Muscle of arm (tissue), 1 donor: ENCODE measurements at regions not wholly inside any gene's neighbourhood (a gene's known extent, or its start where the extent isn't known, plus 50 kb on each side); places are given as distances from the start of the nearest gene placed in this dataset.

Experiments used
- DNase-seq: peaks from one replicate; pipeline ENCODE4 v3.0.0-alpha.2; 2013

DNA sequence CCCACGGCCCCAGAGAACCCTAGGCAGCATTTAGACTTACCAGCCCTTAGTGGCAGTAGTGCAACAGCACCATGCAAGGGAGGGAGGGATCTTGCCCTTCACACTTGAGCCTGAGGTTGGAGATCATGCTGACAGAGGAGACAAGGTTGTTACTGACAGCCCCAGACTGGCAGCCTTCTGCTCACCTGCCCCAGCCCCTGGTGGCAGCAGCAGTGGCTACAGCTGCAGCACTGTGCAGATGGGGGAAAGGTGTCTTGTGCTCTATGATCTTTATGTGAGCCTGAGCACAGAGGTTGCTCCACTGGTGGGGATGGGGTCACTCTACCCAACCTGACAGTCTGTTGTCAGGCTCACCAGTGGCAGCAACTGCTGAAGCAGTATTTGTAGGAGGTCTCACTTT, 501.2 kb upstream of the LRRTM4 start:
- no peak for DNase-seq

DNA sequence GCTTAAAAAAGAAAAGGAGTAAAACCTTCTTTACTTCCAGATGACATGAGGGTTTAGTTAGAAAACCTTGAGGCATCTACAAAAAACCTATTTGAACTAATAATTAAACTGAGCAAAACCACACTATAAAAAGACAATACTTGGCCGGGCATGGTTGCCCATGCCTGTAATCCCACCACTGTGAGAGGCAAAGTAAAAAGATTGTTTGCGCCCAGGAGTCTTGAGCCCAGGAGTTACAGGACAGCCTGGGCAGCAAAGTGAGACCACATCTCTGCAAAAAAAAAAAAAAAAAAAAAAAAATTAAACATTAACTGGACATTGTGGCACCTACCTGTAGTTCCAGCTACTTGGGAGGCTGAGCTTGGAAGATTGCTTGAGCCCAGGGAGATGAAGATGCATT, 502.8 kb upstream of the LRRTM4 start:
- no peak for DNase-seq

DNA sequence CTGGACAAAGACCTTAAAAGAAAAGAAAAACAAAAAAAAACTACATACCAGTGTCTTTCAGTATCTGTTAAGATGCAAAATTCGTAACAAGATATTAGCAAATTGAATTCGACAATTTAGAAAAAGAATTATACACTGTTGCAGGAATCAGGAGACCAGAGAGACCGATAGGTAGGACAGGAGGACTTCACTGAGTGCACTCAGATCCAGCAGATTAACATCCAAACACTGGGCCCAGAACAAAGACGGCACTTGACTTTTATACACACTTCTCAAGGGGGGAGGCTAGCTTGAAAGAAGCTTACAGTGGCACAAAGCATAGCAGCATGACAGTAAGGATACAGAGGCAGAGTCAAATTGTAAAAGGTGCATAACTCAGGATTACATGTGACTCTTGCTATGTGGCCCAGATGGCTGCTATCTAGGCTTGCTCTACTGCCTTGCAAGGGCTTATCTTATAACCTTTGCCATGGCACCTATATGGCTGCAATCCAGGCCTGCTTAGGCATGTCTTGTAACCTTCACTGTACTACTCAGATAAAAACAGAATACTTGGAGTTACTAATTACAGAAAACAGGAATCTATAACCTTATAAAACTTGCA, 507.3 kb upstream of the LRRTM4 start:
- DNase-seq = no peak

DNA sequence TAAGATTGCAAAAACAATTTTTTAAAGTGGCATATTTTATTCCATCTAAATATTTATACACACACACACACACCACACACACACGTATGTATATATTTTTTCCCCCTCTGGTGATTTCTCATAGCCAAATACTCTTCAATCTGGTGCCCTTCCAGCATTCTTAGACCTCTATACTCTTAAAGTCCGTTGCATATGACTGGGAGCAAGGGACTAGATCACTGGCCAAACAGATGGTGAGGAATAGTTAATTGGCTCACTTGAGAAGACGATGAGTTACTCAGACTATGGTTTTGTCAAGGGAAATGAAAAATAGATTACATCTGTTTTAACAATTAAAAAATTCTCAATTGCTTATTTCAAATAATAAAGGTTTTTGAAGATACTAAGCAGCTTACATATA, 512.5 kb upstream of the LRRTM4 start:
- peak; percentile 77 for DNase-seq

DNA sequence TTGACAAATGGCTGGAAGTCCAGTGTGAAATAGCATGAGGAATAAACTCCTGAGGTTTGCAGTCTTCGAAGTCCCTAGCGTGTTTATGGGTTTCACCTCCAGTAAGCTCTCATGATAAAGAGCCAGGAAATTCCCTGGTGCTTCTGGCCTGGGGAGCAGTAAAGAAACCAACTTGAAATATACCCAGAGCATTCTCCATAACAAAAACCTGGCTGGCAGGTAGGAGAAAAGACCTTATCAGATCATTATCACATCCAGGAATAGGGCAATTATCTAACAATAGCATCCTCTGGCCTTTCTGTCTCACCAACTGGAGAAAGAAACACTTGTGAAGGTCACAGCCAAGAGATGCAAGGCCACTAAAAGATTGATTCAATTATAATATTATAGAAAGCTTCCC, 513.6 kb upstream of the LRRTM4 start:
- DNase-seq = no peak

DNA sequence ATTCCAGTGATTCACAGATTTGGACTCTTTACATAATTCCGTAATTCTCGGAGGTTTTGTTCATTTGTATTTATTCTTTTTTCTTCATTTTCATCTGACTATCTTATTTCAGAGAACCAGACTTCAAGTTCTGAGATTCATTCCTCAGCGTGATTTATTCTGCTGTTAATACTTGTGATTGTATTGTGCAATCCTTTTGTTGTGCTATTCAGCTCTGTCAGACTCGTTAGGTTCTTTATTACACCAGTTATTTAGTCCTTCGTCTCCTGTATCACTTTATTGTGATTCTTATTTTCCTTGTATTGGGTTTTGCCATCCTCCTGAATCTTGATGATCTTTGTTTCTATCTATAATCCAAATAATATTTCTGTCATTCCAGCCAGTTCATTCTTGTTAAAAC, 529.3 kb upstream of the LRRTM4 start:
- no peak for DNase-seq

DNA sequence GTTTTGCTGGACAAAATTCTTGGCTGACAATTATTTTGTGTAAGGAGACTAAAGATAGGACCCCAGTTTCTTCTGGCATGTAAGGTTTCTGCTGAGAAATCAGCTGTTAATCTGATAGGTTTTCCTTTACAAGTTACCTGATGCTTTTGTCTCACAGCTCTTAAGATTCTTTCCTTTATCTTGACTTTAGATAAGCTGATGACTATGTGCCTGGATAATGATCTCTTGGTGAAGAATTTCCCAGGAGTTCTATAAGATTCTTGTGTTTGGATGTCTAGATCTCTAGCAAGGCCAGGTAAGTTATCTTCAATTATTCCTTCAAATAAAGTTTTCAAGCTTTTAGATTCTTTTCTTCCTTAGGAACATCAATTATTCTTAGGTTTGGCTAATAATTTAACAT, 534.8 kb upstream of the LRRTM4 start:
- no peak for DNase-seq

DNA sequence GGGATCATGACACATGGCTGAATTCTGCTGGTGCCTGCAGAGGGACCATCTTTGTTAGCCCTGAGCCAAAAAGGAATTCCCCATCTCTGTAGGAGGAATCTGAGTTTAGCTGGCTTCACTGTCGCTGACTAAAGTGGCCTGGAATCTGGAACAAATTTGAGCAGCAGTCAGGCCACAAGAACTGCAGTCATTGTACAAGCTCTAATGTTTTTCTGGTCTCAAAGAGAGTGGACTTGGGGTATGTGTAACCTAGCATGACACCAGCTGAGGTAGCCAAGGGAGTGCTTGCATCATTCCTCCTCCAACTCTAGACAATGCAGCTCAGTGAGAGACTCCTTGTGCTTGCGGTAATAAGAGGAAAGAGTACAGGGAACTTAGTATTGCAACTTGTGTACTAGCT, 539.1 kb upstream of the LRRTM4 start:
- DNase-seq = no peak

DNA sequence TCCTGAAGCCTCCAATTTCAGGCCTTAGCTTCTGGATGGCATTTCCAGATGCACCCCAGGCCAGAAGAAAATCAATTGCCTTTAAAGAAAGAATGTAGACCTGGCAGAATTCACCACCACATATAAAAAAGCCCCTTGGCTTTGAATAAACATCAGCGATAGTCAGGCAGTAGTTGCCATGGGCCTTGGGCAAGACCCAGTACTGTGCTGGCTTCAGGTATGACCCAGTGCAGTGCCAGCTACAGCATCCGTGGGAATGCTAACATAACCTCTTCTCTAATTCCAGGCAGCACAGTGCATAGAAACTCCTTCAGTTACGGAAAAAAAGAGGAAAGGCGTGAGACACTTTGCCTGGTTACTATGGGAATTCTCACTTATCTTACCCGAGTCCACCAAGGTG, 539.6 kb upstream of the LRRTM4 start:
- no peak for DNase-seq

DNA sequence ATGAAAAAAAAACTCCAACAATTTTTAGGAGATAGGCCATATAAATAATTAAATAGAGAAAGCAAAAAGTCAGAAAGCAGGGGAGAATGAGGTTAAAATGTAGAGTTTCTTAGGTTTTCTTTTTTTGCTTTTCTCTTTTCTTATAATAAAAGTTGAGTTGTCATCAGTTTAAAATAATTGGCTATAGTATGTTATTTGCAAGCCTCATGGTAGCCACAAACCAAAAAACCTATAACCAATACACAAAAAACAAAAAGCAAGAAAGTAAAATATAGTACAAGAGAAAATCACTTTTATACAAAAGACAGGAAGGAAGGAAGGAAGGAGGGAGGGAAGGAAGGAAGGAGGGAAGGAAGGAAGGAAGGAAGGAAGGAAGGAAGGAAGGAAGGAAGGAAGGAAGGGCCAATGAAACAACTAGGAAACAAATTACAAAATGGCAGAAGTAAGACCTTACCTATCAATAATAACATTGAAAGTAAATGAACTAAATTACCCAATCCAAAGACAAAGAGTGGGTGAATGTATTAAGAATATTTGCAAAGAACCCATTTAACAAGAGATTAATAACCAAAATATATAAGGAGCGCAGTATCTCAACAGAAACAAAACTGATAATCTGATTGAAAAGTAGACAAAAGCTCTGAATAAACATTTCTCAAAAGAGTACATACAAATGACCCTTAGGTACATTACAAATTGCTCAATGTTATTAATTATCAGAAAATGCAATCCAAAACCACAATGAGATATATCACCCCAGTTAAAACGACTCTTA, 541.3 kb upstream of the LRRTM4 start:
- DNase-seq = no peak

DNA sequence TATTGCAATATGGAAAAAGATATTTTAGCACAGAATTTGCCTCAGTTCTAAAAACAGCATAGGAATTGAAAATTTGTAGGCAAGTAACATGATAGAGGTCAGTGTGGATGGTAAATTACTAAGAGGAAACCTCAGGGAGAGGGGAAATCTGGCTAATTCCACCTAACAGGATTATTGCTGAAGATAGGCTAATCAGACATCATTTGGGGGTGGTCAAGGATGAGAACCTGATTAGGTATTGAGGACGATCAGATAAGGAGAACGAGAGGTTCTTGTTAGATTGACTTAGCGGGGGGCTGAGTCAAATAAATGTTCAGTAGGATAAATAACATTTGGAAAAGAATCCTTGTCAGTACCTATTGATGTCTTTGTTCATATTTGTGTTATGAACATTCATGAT, 543.2 kb upstream of the LRRTM4 start:
- no peak for DNase-seq

DNA sequence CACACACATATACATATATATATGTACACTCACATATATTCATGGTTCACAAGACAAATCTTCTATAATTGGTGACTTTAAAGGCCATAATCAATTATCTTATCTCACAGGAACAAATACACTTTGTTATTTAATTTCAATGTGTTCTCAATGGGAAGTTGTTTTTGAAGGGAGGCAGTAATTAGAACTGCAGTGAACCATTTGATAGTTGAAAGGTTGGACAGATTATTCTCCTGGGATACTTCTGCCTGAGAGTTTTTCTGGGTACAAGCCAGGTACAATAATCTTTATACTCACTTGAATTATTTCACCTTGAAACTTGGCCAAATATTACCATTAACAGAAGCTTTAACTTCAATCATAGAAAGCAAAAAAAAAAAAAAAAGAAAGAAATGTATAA, 546.6 kb upstream of the LRRTM4 start:
- no peak for DNase-seq

DNA sequence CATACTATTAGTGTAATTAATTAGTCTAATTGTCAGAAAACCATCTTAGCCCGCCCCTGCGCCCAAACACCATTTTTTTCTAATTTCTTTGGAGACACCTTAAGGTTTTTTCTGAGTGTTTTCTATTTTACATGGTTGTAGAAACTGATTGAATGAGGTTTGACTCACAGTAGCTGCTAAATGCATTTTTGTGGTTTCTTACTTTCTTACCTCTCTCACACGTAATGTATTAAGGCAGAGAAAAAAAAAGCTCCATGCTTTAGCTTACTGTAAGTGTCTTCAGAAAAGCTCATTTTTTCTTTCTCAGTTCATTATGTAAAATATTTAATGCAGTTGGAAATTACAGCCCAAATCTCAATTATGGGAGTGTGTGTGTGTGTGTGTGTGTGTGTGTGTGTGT, 548.5 kb upstream of the LRRTM4 start:
- DNase-seq = no peak

DNA sequence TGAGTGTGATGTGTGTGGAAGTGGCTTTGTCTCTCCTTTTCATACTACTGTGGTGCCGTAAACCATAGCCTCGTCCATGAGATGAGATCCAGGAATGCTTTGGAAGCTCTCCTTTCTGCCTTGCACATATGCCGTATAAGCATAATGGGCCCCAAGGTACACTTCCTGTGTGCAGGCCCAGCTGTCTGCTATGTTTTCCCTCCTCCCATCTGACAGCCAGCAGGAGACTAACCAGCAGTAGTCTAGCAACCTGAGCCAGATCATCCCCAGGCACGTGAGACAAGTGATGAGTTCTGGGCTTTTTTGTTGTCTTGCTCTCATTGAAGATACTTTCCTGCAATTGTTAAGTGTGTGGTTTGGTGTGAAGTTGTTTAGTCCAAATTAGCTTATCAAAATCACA, 555.5 kb upstream of the LRRTM4 start:
- DNase-seq = no peak

DNA sequence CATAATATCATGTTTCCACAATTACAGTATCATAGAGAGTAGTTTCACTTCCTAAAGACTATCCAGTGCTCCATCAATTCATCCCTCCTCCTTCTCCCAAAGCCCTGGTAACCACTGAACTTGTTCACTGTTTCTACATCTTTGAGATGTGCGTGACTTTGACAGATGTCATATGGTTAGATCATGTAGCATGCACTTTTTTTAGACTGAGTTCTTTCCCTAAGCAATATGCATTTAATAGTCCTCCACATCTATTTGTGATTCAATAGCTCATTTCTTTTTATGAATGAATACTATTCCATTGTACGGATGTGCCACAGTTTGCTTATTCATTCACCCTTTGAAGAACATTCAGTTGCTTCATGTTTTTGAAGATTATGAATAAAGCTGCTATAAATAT, 560.4 kb upstream of the LRRTM4 start:
- no peak for DNase-seq

DNA sequence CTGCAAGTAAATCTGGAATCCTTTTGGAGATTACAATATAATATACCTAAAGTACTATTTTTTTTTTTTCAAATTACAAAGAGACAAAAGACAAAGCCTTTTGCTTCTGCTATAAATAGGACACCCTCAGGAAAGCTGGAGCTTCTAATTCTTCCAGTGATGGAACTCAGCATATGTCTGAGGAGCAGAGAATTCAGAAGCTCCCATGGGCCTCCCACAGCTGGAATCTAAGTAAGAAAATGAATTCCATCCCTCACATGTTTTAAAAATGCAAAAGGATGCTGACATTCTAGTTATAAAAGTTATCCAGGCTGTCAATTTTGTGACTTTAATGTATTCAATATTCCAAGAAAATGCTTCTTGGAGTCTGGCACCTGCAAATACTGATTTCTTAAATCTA, 571.3 kb upstream of the LRRTM4 start:
- DNase-seq = peak; percentile 17

DNA sequence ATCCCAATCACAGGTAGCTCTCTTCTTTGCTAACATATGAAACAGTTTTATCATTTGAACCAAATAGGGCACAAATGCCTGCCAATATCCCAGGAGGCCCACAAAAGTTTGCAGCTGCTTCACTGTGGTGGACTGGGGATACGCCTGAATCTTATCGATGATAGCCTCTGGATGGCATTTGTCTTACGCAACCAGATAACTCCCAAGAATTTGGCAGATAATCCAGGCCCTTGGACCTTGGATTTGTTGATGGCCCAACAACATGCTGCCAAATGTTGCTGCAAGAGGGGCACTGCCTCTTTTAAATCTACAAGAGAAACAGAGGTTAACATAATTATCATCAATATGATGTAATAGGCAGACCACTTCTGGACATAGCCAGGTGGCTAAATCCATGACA, 587.1 kb upstream of the LRRTM4 start:
- DNase-seq = no peak

DNA sequence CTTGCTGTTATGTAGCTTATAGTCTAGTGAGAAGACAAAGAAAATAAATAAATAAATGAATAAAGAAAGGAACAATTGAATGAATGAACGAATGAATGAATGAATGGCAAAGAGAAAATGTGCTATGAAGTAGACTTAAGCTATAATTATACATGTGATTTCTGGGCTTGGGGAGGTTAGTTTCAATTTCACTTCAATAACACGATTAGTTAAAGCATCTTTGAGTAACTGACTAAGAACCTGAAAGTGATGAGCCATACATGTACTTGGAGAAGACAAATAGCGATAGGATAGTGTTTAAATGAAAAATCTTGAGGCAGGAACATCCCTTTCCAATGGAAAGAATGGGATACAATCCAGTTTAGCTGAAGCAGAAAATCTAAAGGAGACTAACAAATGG, 593.1 kb upstream of the LRRTM4 start:
- no peak for DNase-seq

DNA sequence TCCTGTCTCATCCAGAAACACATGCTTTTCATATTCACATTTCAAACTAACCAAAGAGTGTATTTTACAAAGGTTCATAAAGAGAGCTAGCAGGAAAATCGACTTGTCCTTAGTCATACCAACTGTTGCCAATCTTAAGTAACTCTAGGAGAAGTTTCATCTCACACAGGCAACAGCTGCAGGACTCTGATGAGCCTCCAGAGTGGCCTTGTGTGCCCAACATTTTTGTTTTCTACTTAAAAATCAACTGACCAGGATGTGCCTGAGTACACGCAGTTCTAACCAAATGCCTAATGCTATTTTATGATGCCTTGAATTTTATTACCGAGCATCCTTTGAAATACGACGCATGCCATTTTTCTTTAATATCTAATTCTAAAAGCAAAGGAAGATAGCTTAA, 595.9 kb upstream of the LRRTM4 start:
- no peak for DNase-seq

DNA sequence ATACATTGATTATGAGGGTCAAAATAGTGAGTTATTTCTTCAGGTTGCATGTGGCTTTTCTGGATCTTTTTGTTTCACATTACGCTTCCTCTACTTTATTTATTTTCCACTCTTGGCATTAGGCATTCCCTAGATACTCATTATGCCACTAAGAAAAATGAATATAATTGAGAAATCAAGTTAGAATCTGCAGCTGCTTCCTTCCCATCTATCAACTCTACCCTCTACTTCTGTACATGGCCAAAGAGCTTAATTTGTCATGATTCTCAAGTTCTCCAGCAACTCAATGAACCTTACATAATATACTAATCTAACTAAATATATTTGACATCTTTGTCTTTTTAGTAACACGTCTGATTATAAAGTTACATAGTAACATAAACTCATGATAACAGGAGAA, 598.1 kb upstream of the LRRTM4 start:
- no peak for DNase-seq

DNA sequence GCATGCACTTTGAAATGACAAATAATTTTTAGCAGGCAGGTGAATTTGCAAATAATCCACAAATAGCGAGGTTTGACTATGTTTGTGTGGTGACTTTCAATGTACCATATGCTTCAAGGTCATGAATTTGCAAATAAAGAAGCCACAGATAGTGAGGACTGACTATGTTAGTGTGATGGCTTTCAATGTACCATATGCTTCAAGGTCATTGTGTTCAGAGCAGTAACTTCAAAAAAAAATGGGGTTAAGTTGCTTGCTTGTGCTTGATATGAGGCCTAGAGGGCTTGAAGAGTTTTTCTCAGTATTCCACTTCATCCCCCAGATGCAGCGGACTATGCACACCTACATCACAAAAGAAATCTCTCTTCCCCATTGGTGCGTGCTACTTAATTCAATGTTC, 602.9 kb upstream of the LRRTM4 start:
- DNase-seq = no peak

DNA sequence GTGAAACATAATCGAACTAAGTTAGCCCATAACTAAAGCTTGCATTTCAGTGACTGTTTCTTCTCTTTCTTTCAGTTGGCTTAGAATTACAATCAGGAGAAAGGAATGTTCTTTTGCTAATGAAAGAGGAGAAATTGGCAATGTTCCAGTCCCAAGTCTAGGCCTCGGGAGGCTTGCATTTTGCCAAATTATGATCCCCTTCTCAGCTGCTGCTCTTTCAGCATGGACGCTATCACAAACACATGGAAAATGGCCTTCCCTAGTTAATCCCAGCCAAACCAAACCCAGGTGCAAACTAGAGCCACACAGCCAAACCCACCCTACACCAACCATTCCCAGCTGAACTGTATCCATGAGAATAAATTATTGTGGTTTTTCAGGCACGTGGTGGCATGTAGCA, 605.2 kb upstream of the LRRTM4 start:
- peak; percentile 43 for DNase-seq

DNA sequence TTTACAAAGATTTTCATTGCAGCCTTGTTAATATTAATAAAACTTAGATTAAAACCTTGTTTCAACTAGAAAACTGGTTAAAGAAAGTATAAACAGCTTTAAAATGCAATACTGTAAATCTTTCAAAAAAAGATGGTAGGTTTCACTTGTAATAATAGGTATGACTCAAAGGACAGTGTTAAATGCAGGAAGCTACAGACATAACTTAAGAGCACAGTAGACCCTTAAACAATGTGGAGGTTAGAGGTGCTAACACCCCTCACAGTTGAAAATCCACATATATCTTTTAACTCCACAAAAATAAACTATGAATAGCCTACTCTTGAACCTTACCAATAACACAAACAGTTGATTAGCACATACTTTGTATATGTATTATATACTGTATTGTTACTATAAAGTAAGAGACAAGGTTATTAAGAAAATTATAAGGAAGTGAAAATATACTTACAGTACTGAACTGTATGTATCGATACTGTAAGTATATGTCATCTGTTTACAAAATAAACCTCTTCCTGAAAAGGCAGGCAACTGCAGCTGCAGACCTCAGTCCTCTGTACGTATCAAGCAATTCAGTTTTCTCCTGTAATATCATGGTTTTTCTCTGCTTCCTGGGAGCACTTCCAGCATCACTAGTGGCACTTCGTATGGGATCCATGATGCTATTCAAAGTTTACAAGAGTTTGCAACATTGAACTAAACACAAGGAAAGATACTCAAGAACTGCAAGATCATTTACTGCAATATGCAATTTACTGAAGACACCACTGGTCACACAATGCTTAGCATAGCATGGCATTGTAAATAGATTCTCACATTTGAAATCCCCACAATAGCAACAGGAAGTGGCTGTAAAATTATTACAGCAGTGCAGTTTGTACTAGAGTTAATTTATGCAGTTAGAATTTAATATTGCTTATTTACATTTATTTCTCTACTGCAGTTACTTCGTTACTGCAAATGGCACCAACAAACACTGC, 610.5 kb upstream of the LRRTM4 start:
- DNase-seq = no peak
